IPS-11a (cell line): ENCODE measurements at regions not wholly inside any gene's neighbourhood (a gene's known extent, or its start where the extent isn't known, plus 50 kb on each side); places are given as distances from the start of the nearest gene placed in this dataset.

Experiments used
- H3K4me3 ChIP-seq: one replicate; pipeline ENCODE4 v1.5.1; 2013; ENCODE audit warnings: low read depth, low read length, control low read depth

DNA sequence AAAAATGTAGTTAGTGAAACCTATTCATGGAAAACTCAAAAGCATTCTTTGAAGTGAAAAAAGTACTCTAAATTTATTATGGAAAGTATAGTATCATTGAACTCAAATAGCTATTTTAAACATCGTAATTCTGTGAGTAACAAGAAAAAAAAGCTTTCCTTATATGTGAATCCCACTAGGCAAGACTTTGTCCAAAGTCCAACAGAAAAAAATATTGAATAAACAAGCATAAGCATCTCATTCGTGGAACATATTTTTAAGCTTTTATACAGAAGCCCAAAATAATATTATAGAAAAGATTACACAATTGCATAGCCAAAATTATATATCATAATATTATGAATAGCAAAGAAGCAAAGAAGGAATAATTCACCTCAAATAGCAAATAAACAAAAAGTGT is 79.4 kb upstream of the IFNE start:
- no peak overlapping the region for H3K4me3 ChIP-seq

DNA sequence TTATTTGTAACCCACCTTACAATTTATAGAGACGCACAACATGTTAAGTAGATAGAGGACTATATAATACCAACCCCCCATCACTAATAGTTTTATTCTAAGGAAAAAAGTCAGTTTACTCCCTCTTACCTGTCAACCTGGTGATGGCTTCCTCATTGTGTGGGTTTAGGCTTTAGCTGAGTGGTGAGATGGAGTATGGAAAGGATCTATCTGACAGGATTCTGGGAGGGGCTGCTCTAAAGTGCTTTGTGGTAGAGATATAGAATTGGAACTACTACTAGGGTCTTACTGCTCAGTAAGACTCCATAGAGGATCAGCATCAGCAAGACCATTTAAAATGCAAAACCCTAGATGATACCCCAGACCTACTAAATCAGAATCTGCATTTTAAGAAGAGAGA is 82.1 kb upstream of the IFNE start:
- no peak overlapping the region for H3K4me3 ChIP-seq

DNA sequence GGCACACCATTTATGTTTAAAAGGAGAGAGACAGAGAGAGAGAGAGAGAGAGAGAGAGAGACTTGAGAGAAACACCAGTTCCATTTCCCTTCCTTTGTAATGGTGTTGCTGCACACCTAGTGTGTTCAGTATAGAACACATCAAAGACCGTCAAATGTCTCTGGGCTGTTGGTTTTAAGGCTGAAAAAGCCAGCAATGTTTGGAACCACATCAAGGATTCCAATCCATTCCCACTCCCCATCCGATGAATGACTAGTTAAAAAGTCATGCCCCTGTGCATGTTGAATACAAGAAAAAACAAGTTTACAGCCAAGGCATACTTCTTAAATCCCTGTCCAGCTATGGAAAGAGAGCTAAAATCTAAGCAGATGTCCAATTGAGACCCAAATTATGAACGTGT is 83.0 kb upstream of the IFNE start:
- no peak overlapping the region for H3K4me3 ChIP-seq

DNA sequence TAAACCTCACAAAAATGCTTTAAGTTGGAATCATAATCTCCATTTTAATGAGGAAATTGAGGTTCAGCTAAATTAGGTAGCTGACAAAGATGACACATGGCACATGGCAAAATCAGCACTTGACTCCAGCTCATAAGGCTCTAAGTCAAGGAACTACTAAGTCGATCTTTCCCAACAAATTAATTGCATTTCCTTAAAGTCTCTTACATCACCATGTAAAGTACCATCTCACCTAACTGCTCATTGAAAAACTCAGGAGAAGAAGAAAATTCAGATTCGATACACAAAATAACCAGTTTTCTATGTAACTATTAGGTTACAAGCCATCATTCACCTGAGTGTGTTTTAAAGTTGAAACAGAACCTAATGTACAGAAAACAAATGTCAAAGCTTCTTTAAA is 85.8 kb upstream of the IFNE start:
- no peak overlapping the region for H3K4me3 ChIP-seq

GRCh38 chr9:21568484-21568883 is 86.4 kb upstream of the IFNE start:
- H3K4me3 ChIP-seq: no peak overlapping the region

DNA sequence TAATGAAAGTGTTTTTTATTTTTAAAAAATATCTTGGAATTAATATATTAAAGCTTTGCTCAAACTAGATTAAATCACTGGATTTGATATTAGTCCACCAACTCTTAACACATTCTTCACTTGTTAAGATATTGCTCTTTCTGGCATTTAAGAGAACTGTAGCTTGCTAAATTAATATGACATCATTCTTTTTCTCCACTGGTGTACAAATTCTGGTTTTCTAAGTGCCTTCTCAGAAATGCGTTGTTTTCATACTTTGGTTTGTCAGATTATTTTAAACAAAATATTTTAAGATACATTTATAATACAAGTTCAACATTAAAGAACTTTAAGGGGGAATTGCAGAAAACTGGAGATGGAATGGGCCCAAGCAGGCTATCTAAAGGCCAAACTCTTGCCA is 87.6 kb upstream of the IFNE start:
- no peak overlapping the region for H3K4me3 ChIP-seq

- H3K4me3 ChIP-seq: no peak overlapping the region
These were observed 88.6 kb upstream of the IFNE start for GRCh38 chr9:21570643-21571275.

GRCh38 chr9:21574261-21574660 is 92.1 kb upstream of the IFNE start:
- H3K4me3 ChIP-seq: no peak overlapping the region

GRCh38 chr9:21576331-21577189 is 94.4 kb upstream of the IFNE start:
- no peak overlapping the region for H3K4me3 ChIP-seq

DNA sequence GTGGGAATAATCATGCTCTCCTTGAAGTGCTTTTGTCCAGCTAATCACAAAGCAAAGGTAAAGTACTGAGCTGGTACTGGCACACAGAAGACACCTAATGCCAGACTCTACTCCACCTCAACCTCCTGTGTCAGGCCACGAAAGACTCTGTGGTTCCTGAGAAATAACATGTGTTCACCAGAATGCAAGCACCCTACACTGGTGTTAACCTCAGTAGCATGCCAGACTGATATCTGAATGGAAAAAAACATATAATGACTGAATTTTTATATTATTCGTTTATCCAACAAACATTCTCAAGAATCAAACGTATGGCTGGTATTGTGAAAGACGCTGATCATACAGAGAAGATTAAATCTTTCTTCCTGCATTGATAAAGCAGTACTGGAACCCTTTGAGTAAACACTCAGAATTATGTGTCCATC is 97.1 kb upstream of the IFNE start:
- no peak overlapping the region for H3K4me3 ChIP-seq

DNA sequence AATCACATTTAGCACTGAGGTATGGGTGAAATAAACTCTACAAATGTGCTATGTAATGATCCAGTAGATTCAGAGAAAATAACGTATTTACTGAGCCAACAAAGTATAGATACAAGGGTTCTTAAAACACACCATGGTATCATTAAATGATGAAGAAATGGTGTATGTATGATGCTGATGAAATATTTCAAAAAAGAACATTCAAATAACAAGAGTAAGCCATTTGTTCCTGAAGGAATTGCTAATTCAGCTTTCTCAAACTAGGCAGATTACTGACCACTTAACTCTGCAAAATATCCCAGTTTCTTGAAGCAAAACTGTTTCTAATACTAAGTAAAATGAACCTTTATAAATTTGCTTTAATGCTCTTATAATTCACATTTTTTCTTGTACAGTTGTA is 97.6 kb upstream of the IFNE start:
- no peak overlapping the region for H3K4me3 ChIP-seq

- H3K4me3 ChIP-seq: no peak overlapping the region
These were observed 98.7 kb upstream of the IFNE start for GRCh38 chr9:21580636-21581378.

DNA sequence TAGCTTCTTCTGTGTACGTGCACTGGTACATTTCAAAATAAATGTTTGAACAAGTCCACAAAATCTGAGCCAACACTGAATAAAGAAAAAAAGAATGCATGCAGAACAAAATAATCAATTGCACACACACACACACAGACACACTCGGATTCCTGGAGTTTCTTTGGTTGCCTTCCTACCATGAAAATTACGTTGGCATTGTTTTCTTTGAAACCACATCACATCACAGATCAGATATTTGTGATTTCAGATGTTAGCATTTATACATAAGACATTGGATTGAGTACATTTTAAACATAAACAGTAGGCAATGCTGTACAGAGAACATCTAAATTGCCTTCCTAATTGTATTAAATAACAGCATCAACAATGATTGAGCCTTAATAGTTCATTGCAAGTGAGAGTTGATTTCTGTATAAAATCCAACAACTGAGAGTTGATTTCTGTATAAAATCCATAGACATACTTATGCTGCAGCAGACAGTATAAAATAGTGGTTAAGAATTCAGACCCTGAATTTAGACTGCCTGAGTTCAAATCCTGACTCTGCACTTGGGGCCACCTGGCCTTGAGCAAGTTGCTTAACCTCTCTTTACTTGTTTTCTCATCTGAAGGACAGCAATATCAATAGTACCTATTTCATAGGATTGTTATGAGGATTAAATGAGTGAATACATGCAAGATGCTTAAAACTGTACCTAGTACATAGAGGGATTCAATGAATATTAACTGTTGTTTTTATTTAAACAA is 101.7 kb upstream of the IFNE start:
- H3K4me3 ChIP-seq: no peak overlapping the region

GRCh38 chr9:21584890-21585289 is 102.8 kb upstream of the IFNE start:
- H3K4me3 ChIP-seq: no peak overlapping the region

DNA sequence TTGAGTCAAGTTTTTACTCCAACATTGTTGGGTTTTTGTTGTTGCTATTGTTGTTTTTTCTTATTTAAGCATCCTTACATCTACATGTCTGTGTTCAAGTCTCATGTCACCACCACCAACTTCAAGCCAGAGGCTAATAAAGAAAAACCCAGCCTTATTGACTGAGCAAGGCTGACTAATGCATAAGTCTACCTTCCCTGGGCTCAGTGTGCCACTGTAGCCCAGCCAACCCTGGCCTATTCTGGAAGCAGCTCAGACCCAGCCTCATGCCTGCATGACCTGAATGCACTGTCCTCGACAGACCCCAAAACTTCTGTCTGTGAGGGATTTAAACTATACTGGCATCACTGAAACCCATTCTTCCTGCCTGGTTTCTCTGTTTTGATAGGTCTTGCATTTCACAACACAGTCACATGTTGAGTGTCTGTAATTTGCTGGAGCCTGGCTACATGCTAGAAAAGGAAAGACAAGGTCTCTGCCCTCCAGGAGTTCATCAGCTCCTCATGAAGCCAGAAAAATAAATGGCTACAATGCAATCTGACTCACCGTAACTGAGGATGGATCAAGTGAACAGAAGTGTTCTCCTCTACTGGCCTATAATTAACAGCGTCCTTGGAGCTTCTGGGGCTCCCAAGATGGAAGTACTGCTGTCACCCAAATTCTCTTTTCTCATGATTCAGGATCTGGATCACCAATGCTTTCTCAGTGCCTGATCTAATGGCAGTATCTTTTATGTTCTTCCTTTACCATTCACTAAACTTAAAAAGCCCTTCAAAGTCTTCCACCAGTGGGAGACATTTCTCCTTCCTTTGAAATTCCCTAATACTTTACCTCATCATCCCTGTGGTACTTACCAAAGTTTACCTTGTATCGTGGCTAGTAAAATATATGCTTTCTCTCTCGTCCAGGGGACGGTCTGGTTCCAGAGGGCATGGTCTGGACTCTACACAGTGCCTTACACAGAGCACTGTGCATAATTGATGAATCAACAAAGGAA is 103.9 kb upstream of the IFNE start:
- no peak overlapping the region for H3K4me3 ChIP-seq

GRCh38 chr9:21589344-21590056 is 107.4 kb upstream of the IFNE start:
- no peak overlapping the region for H3K4me3 ChIP-seq

DNA sequence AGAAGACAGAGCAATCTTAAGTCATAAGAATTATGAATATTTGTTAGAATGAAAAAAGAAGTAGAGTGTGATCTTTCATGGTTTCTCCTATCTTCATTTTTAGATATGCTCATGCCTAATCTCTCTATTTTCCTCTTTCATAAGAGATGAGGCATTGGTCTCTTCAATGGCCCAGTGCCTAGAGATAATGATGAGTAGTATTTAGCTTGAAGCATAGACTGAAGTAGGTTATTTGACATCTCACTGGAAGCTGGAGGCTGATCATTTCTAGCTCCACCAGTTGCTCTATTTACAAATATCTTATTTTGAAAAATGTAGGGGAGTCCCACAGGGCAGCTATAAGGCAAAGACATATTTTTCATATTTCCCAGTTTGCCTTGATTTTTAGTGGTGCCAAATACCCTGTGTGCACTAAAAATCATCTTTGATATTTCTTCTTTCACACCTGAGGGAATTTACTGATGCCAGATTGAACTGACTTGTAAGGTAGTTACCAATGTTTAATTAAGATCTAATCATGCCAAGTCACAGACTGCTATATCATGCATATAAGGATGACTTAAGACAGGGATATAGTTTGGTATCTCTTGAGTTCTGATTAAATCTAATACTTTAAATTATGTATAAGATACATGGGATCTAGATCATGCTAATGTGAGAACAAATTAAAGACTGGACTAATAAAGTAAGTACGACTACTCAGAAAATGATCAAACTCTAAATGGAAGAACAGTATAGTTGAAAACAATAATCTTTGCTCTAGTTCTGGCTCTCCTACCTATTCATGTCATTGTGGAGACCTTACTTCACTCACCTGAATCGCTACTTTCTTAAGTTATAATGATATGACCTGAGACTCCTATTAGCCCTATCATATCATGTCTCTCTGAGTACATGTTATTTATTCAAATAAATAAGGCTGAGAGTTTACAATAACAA is 108.2 kb upstream of the IFNE start:
- no peak overlapping the region for H3K4me3 ChIP-seq
